Hepatocyte (in vitro differentiated cells): ENCODE measurements at regions not wholly inside any gene's neighbourhood (a gene's known extent, or its start where the extent isn't known, plus 50 kb on each side); places are given as distances from the start of the nearest gene placed in this dataset.

Source experiments
- DNase-seq: peaks from one replicate; pipeline ENCODE4 v3.0.0-alpha.2; 2016; ENCODE audit warnings: low spot score
- H2AFZ ChIP-seq: fragments of 200-600 bp; sonication (generic); 2 replicates; pipeline ENCODE4 v1.6.0; 2016; ENCODE audit warnings: antibody characterized with exemption, mild to moderate bottlenecking
- H3K27ac ChIP-seq: fragments of 200-600 bp; sonication (generic); 2 replicates; pipeline ENCODE4 v1.5.1; 2016; ENCODE audit warnings: mild to moderate bottlenecking
- H3K27me3 ChIP-seq: fragments of 200-600 bp; sonication (generic); 2 replicates; pipeline ENCODE4 v1.6.1; 2016
- H3K36me3 ChIP-seq: fragments of 200-600 bp; sonication (generic); replicated peaks from 2 replicates; pipeline ENCODE4 v1.5.1; 2016; ENCODE audit warnings: low read depth; ENCODE audit not compliant: insufficient read depth
- H3K4me1 ChIP-seq: fragments of 200-600 bp; sonication (generic); 2 replicates; pipeline ENCODE4 v1.5.1; 2016; ENCODE audit warnings: mild to moderate bottlenecking, moderate library complexity; ENCODE audit not compliant: insufficient read depth
- H3K4me2 ChIP-seq: fragments of 200-600 bp; sonication (generic); 2 replicates; pipeline ENCODE4 v1.6.0; 2016
- H3K4me3 ChIP-seq: fragments of 200-600 bp; sonication (generic); 2 replicates; pipeline ENCODE4 v1.5.1; 2016; ENCODE audit warnings: mild to moderate bottlenecking
- H3K79me2 ChIP-seq: fragments of 200-600 bp; sonication (generic); 2 replicates; pipeline ENCODE4 v1.6.0; 2017; ENCODE audit warnings: mild to moderate bottlenecking
- H3K9me2 ChIP-seq: fragments of 200-600 bp; sonication (generic); replicated peaks from 2 replicates; pipeline ENCODE4 v1.6.0; 2017; ENCODE audit warnings: mild to moderate bottlenecking; ENCODE audit not compliant: insufficient read depth
- H3K9me3 ChIP-seq: fragments of 200-600 bp; sonication (generic); 2 replicates; pipeline ENCODE4 v1.5.1; 2016; ENCODE audit warnings: low read depth, mild to moderate bottlenecking
- H4K20me1 ChIP-seq: fragments of 200-600 bp; sonication (generic); 2 replicates; pipeline ENCODE4 v1.6.0; 2016; ENCODE audit warnings: mild to moderate bottlenecking; ENCODE audit not compliant: insufficient read depth, poor library complexity, severe bottlenecking
- EZH2 ChIP-seq: fragments of 200-600 bp; sonication (generic); IDR thresholded peaks from 2 replicates; pipeline ENCODE4 v1.6.1; 2016; ENCODE audit warnings: antibody characterized with exemption, mild to moderate bottlenecking, borderline replicate concordance
- EZH2phosphoT487 ChIP-seq: fragments of 200-600 bp; sonication (generic); IDR thresholded peaks from one replicate; pipeline ENCODE4 v1.6.1; 2018; ENCODE audit warnings: antibody characterized with exemption, mild to moderate bottlenecking, low read depth, moderate library complexity; ENCODE audit not compliant: unreplicated experiment, severe bottlenecking
- WGBS: methylation state at CpG from one replicate; pipeline ENCODE4 v1.1.6; 2016; ENCODE audit warnings: low lambda C conversion rate; ENCODE audit errors: missing lambda C conversion rate; 5-methylcytosine and 5-hydroxymethylcytosine counted together
- TF ChIP-seq, protein P1 (sequence below): fragments of 200-600 bp; sonication (generic); IDR thresholded peaks from 2 replicates; pipeline ENCODE4 v1.5.1; 2016; ENCODE audit warnings: antibody characterized with exemption, mild to moderate bottlenecking; ENCODE audit not compliant: poor library complexity

DNA sequence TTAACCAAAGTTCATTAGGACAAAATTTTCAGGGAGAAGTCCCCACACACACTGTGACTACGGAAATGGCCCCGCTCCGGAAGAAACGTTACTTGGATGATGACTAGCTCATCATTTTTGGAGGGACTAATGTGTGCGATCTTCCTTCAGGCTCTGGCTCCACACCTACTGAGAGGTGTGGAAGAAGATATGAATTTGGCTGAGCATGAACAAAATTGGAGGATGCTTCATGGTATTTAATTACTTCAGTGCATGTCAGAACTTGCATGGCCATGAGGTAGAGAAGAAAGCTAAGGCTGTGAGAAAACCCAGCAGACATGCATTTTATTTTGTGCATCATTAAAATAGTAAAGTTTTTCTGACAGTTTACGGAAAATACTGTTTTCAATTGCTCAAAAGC, 202.1 kb upstream of the TLE4 start:
- Histone ChIP-seq H3K9me2 (no peaks in the 10 kb centered on the region), H3K4me1 (no peaks in the 10 kb centered on the region), H3K27me3 (no peaks in the 10 kb centered on the region), H4K20me1 (no peaks in the 10 kb centered on the region), H3K79me2 (no peaks in the 10 kb centered on the region), H3K4me2 (no peak overlapping the region), H3K9me3 (no peaks in the 10 kb centered on the region), H2AFZ (no peak overlapping the region), H3K4me3 (no peak overlapping the region), H3K27ac (no peak overlapping the region), H3K36me3 (no peaks in the 10 kb centered on the region)
- WGBS = 96% methylated on average over 6 of the region's 6 CpGs
- TF ChIP-seq EZH2phosphoT487 (no peak), EZH2 (no peak)
- TF ChIP-seq, protein P1, sequence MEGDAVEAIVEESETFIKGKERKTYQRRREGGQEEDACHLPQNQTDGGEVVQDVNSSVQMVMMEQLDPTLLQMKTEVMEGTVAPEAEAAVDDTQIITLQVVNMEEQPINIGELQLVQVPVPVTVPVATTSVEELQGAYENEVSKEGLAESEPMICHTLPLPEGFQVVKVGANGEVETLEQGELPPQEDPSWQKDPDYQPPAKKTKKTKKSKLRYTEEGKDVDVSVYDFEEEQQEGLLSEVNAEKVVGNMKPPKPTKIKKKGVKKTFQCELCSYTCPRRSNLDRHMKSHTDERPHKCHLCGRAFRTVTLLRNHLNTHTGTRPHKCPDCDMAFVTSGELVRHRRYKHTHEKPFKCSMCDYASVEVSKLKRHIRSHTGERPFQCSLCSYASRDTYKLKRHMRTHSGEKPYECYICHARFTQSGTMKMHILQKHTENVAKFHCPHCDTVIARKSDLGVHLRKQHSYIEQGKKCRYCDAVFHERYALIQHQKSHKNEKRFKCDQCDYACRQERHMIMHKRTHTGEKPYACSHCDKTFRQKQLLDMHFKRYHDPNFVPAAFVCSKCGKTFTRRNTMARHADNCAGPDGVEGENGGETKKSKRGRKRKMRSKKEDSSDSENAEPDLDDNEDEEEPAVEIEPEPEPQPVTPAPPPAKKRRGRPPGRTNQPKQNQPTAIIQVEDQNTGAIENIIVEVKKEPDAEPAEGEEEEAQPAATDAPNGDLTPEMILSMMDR = no peak
- DNase-seq = no peak

GRCh38 chr9:79371301-79371700, 200.5 kb upstream of the TLE4 start:
- Histone ChIP-seq H3K79me2 (no peaks in the 10 kb centered on the region), H3K9me2 (no peaks in the 10 kb centered on the region), H3K27ac (no peak overlapping the region), H3K36me3 (no peaks in the 10 kb centered on the region), H3K4me2 (no peak overlapping the region), H2AFZ (no peak overlapping the region), H3K9me3 (no peaks in the 10 kb centered on the region), H3K4me1 (no peaks in the 10 kb centered on the region), H4K20me1 (no peaks in the 10 kb centered on the region), H3K27me3 (no peaks in the 10 kb centered on the region), H3K4me3 (no peak overlapping the region)
- 73% methylated on average over 2 of the region's 2 CpGs for WGBS
- DNase-seq = no peak
- TF ChIP-seq, protein P1 = no peak
- TF ChIP-seq EZH2 (no peak), EZH2phosphoT487 (no peak)

DNA sequence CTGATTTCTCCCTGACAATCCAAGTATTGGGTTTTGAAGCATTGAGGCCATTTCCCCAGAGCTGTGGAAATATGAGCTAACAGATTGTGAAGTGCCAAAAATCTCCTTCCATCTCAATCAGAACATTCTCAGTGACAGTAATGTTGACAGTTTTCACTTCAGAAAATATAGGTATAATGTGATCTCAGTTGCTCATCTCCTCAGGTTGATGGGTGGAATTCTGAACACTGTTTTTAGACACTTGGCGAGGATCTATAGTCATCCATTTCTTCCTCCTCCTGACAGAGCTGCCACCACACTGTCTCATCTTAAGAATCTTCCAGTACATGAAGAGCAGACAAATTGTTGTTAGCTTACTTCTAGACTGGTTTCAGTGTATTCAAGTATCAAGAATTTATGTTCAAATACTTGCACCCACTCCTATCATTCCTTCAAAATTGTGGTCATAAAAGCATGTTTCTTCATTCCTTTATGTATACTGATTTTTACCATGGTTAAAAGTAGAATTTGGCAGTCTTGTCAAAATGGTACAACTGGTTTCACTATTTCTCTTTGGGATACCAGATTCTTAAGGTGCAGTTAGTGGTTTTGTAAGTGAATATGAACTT, 199.7 kb upstream of the TLE4 start:
- no peaks in the 10 kb centered on the region for H3K9me2 ChIP-seq
- no peak overlapping the region for H3K27ac ChIP-seq
- H3K4me2 ChIP-seq = no peak overlapping the region
- no peak overlapping the region for H3K4me3 ChIP-seq
- H3K9me3 ChIP-seq = no peaks in the 10 kb centered on the region
- TF ChIP-seq, protein P1 = no peak
- TF ChIP-seq EZH2 = no peak
- TF ChIP-seq EZH2phosphoT487 = no peak
- no peak overlapping the region for H2AFZ ChIP-seq
- no peaks in the 10 kb centered on the region for H3K27me3 ChIP-seq
- no peaks in the 10 kb centered on the region for H4K20me1 ChIP-seq
- 91% methylated on average over 1 of the region's 1 CpG for WGBS
- H3K4me1 ChIP-seq = no peaks in the 10 kb centered on the region
- H3K79me2 ChIP-seq = no peaks in the 10 kb centered on the region
- no peaks in the 10 kb centered on the region for H3K36me3 ChIP-seq
- no peak for DNase-seq
